Panc1 (cell line): ENCODE measurements at regions not wholly inside any gene's neighbourhood (a gene's known extent, or its start where the extent isn't known, plus 50 kb on each side); places are given as distances from the start of the nearest gene placed in this dataset.

Experiments used
- ATAC-seq: fragments of 200-7000 bp; cut with Tn5 transposase; 2 replicates; pipeline ENCODE4 v1.9.1; 2020; ENCODE audit warnings: mild to moderate bottlenecking, moderate library complexity
- BruUV-seq: library from RNA; stranded (reverse); fragments of 400-500 nt; replicated peaks from 2 replicates; lab custom pipeline; 2021; lab: Mats Ljungman, UMichigan
- CTCF ChIA-PET: fragments of 300-600 bp; sonication (Branson Sonifier 250); formaldehyde crosslinking; loops from one replicate; lab custom pipeline; 2022; ENCODE audit warnings: antibody characterized with exemption; lab: Charles Lee
- POLR2A ChIA-PET: fragments of 300-600 bp; sonication (Branson Sonifier 250); formaldehyde crosslinking; loops from one replicate; lab custom pipeline; 2022; ENCODE audit warnings: antibody characterized with exemption; lab: Charles Lee
- DNase-seq: peaks from one replicate; pipeline ENCODE4 v3.0.0-alpha.2; 2010; ENCODE audit warnings: low read depth, low spot score
- H3K27ac ChIP-seq: 2 replicates; pipeline ENCODE4 v1.5.1; 2011; ENCODE audit warnings: mild to moderate bottlenecking, low read length, inconsistent platforms
- H3K27me3 ChIP-seq: fragments of 200-500 bp; sonication (Bioruptor generic); 2 replicates; pipeline ENCODE4 v1.6.0; 2014; ENCODE audit warnings: low read length, inconsistent platforms; ENCODE audit not compliant: control insufficient read depth, insufficient read depth
- H3K36me3 ChIP-seq: fragments of 200-500 bp; sonication (Bioruptor generic); 2 replicates; pipeline ENCODE4 v1.5.1; 2014; ENCODE audit warnings: inconsistent platforms, mild to moderate bottlenecking, low read length, moderate library complexity; ENCODE audit not compliant: control insufficient read depth, insufficient read depth
- H3K4me1 ChIP-seq: 2 replicates; pipeline ENCODE4 v1.5.1; 2011; ENCODE audit warnings: inconsistent platforms, mild to moderate bottlenecking, low read length, moderate library complexity; ENCODE audit not compliant: control insufficient read depth, insufficient read depth
- H3K4me3 ChIP-seq, 2 experiments: 2 replicates each; pipeline ENCODE4 v1.5.1; 2011 to 2012; ENCODE audit warnings: low read depth in 2 of 2, low read length in 2 of 2, mild to moderate bottlenecking in 2 of 2, inconsistent platforms in 1 of 2, moderate library complexity in 1 of 2
- H3K9me3 ChIP-seq: fragments of 200-500 bp; sonication (Bioruptor generic); 2 replicates; pipeline ENCODE4 v1.5.1; 2014; ENCODE audit warnings: low read depth, mild to moderate bottlenecking, inconsistent platforms, low read length, moderate library complexity; ENCODE audit not compliant: control insufficient read depth, insufficient read depth
- CTCF ChIP-seq: fragments of 450-650 bp; IDR thresholded peaks from 2 replicates; pipeline ENCODE4 v1.5.1; 2017; ENCODE audit warnings: mild to moderate bottlenecking
- POLR2AphosphoS5 ChIP-seq: IDR thresholded peaks from 2 replicates; pipeline ENCODE4 v1.6.1; 2012; ENCODE audit warnings: mild to moderate bottlenecking, low read depth, low read length, moderate library complexity
- REST ChIP-seq, 2 experiments: IDR thresholded peaks; 2 replicates each; pipeline ENCODE4 v1.6.1; 2011 to 2012; ENCODE audit warnings: low read depth in 2 of 2, control low read depth in 1 of 2, low read length in 1 of 2, mild to moderate bottlenecking in 1 of 2, moderate library complexity in 1 of 2; ENCODE audit not compliant: insufficient read depth in 1 of 2
- SIN3A ChIP-seq: IDR thresholded peaks from 2 replicates; pipeline ENCODE4 v1.6.1; 2012; ENCODE audit warnings: low read depth, mild to moderate bottlenecking, low read length, moderate library complexity, borderline replicate concordance; ENCODE audit not compliant: insufficient read depth
- TCF7L2 ChIP-seq: IDR thresholded peaks from 2 replicates; pipeline ENCODE4 v1.6.1; 2011; ENCODE audit warnings: mild to moderate bottlenecking, low read depth, low read length, inconsistent platforms
- in situ Hi-C: cut with HindIII; loops from 2 replicates; pipeline ENCODE4 v1.10.0; 2016; ENCODE audit warnings: low sequenced_read_pairs, low pct_unique_long_range_greater_than_20kb
- intact Hi-C: fragments of 100-400 bp; cut with micrococcal nuclease; formaldehyde crosslinking; loops from one replicate; pipeline ENCODE4 v1.10.0; 2022; ENCODE audit not compliant: unreplicated experiment

- Histone ChIP-seq H3K4me1 (no peaks in the 10 kb centered on the region), H3K4me3 (no peak overlapping the region), H3K36me3 (no peaks in the 10 kb centered on the region), H3K27ac (no peak overlapping the region), H3K9me3 (no peaks in the 10 kb centered on the region), H3K27me3 (peaks cover 2% of the 10 kb centered on the region; the same call in 1 of the 2 replicates)
- ATAC-seq (no peak), DNase-seq (no peak)
- no peak for TF ChIP-seq TCF7L2
- no peak for TF ChIP-seq POLR2AphosphoS5
- TF ChIP-seq REST (IDR thresholded peaks at IDR 0.05; ENCODE audit: insufficient read depth in 1 of 2, low read depth in 2 of 2, low read length in 1 of 2) = no peak
- TF ChIP-seq CTCF = no peak
- TF ChIP-seq SIN3A = no peak
- intact Hi-C loops (no loop called here), in situ Hi-C loops (no loop called here)
- ChIA-PET CTCF (interaction anchor here (0.5 kb wide), 1 partner anchor 145 kb away, joined by 4 read pairs; no protein-coding TSS in a partner anchor), POLR2A (no interaction called here)
- BruUV-seq = no TSS peak
Measured at GRCh38 chr1:38353956-38354355, 307.4 kb upstream of the POU3F1 start.

GRCh38 chr1:38352869-38353268 lies 306.3 kb upstream of the POU3F1 start:
- H3K4me3 ChIP-seq = no peak overlapping the region
- ChIA-PET POLR2A (no interaction called here), CTCF (no interaction called here)
- DNase-seq = no peak
- BruUV-seq = no TSS peak
- no peaks in the 10 kb centered on the region for H3K4me1 ChIP-seq
- in situ Hi-C loops = no loop called here
- ATAC-seq = no peak
- H3K27me3 ChIP-seq = peaks cover 2% of the 10 kb centered on the region; the same call in 1 of the 2 replicates
- no peak overlapping the region for H3K27ac ChIP-seq
- H3K36me3 ChIP-seq = no peaks in the 10 kb centered on the region
- no peaks in the 10 kb centered on the region for H3K9me3 ChIP-seq
- TF ChIP-seq REST (IDR thresholded peaks at IDR 0.05; ENCODE audit: insufficient read depth in 1 of 2, low read depth in 2 of 2, low read length in 1 of 2) (no peak), SIN3A (no peak), CTCF (no peak), TCF7L2 (no peak), POLR2AphosphoS5 (no peak)
- intact Hi-C loops = no loop called here
